Activated CD4-positive, alpha-beta T cell treated with anti-CD3 and anti-CD28 coated beads for 1 hour (primary cell): ENCODE measurements at regions not wholly inside any gene's neighbourhood (a gene's known extent, or its start where the extent isn't known, plus 50 kb on each side); places are given as distances from the start of the nearest gene placed in this dataset.

ENCODE experiments used
- DNase-seq: peaks from one replicate; pipeline ENCODE4 v3.0.0-alpha.2; 2020

- no peak for DNase-seq
Observed at GRCh38 chrX:39888730-39889129, 209.0 kb downstream of the BCOR start.

GRCh38 chrX:39889704-39890103, 208.1 kb downstream of the BCOR start:
- no peak for DNase-seq

DNA sequence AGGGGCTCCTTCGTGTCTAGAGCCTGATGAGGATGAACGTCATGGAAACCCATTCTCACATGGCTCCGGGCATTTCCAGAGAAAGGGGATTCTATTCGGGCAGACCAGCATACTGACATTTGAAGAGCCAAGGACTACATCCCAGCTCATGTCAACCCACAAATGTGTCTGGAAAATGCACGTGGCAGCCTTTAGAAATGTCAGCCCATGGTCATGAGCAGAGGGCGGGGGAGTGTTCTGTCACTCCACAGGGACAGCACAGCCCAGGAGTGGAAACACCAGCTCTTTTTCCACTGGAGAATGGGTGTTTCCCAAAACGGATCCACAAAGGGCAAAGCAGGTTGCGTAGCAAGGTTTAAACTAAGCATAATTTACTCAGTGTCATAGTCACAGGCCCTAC, 207.0 kb downstream of the BCOR start:
- DNase-seq: no peak

GRCh38 chrX:39891781-39892180, 206.0 kb downstream of the BCOR start:
- no peak for DNase-seq

DNA sequence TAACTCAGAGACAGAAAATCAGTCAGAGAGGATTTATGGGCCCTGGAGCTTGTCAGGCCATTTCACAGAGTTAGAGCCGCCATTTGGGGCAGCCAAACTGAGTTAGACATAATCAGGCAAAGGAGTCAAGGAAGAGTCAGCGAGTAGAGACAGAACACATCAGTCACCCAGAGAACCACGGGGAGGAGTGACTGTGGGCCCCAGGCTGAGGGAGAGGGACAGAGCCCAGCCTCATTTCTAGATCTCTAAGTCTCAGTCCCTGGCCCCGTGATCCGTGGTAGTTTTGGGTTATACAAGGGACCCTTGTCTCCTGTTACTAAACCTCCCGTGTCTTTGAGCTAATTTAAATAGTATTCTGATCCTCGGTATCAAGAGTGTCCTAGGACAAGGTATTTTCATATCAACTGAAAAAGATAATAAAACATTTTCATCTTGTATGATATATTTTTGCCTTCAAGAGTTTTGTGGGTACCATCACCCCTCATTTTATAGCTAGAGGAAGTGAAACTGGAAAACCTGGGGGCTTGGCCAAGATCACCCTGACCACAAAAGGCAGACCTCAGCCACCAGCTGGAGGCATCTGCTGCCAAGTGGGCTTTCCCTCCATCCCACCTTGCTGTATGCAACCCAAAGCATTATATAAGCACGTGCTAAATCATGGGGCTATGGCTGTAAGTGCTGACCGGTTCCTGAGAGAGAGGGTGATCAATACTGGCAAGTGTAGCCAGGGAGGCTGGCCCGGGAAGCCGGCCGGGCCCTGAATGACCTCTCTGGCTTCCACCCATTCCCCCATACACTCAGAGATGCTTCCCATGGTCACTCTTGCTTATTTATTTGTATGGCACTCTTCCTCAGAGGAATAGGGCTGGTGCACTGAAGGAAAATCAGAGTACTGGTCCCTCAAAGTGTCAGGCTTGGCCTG, 204.1 kb downstream of the BCOR start:
- DNase-seq: no peak

DNA sequence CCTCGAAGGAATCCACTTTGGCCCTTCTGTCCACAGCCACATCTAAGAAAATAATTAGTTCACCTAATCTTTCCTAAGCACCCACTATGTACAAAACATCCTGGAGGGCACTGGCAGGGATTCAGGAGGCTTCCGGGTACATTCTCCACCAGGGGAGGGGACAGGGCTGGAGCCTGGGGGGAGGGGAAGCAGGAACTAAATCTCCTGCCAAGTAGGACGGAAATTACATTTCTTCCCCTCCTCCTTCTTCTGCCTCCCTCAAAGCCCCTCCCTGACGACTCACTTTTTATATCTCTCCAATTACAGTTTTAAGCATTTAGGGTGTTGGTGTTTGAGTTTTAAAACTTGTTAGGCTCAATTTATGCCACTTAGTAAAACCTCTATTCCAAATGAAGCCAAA, 203.1 kb downstream of the BCOR start:
- no peak for DNase-seq

DNA sequence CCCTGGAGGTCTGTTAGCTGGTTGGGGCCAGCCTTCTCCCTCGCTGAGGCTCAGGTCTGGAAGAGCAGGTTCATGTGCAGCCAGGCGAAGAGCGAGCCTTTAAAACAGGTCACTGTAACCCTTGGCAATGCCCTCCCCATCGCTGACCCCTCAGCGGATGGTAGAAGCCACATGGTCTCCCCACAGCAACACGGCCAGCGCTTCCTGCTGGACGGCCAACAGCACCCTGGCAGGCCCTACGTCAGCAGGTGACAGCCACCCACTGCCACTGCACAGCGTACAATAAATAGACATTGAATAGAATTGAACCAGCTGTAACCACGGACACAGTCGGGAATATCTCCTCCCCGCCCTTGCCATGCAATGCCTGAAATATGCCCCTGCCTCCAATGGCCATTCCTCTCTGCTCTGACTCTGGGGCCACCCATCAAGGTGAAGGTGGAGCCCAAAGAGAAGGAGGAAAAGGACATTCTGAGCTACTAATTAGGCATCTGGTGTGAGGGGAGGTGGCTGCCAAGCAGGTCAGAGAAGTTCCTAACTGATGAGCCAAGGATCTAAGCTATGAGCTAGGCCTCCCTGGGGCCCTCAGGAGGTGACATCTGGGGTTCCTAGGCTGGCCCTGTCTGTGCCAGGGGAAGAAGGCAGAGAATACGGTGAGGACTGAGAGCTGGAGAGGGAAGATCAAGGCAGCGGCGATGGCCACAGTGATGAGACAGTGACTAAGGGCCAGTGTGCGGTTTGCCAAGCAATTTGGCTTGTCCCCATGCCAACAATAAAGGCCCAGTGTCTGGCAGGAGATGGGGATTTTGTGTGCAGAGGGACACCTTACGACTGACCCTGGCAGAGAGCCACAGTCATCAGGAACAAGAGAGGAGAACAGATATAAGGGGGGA, 202.3 kb downstream of the BCOR start:
- no peak for DNase-seq

- DNase-seq: no peak
Observed at GRCh38 chrX:39896951-39897740, 200.6 kb downstream of the BCOR start.

DNA sequence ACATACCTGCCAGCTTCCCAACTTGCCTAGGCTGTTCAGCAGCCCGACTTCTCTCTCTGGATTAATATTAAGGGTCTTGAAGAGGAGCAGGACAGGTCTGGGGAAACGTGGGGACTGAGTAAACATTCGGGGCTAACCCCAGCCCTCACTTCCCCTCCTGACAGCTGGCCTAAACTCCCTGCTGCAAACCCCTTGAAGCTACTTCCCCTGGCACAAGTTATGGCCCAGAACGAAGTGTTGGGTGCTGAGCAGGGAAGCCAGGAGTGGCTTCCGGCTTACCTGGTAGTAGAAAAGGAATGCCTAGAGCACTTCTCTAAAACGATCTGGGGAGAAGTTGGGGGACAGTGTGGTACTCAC, 200.0 kb downstream of the BCOR start:
- no peak for DNase-seq

DNA sequence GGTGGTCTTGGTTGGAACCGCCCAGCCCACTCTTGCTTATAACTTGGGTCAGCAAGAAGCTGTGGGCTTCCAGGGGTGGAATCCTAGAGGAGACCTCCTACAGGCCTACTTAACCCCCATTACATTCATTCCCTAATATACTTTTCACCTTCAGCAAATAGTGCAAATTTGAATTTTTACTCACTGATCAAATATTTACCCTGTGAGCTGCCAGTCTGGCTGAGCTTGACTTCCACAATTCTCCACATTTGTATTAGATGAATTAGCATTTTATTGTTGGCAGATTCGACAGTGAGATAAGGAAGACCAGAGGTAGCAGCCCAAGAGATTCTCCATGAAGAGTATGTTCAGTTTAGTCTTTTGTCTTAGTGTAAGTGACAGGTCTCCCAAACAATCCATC, 199.6 kb downstream of the BCOR start:
- no peak for DNase-seq

DNA sequence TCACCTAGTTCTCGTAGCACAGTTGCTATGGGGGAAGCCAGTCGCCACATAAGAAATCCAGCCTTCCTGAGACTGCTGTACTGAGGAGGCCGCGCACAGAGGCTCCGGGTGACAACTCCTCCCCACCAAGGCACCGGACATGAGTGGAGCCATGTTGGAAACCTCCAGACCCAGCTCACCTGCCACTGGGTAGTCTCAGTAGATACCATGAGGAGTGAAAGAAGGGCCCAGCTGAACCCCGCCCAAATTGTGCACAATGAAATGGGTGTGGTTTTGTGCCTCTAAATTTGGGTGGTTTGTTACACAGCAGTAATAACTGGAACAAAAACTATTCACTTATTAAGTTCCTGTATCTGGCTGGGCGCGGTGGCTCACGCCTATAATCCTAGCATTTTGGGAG, 198.7 kb downstream of the BCOR start:
- no peak for DNase-seq

DNA sequence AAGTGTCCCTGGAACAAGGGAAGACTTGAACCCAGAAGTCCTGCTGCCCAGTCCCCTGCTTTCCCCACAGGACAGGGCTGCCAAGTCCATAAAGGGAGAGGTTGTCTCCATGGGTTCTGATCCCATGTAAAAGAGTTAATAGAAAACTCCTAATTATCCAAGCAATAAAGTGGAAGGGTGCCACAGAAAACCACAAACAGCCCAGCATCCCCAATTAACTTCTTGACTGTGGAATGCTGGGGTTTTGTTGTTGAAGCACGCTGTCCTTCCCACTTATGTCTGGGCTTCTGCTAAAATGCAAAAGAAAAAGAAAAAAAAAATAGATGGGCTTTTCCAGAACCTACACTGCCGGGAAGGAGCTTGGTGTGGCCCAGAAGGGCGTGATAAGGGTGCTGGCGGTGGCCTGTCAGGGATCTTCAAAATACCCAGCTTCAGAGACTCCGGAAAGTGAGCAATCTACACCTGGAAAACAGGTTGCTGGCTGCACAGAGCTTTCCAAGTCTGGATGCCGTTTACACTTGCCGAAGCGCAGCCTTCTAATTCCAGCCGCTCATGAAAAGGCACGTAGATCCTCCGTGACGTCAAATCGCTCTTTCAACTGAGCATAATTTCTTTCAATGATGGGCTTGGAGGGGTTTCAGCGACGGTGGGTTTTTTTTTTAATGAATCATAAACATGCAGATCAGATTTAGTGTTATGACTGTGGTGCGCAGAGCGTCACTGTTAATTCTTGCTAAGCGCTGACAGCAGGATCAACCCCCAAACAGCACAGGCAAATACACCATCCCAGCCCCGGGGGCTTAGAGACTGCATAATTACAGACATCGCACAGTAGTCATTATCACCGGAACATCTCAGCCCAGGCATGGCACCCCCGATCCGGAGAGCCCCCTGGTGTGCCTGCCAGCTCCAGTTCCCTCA, 197.6 kb downstream of the BCOR start:
- no peak for DNase-seq

DNA sequence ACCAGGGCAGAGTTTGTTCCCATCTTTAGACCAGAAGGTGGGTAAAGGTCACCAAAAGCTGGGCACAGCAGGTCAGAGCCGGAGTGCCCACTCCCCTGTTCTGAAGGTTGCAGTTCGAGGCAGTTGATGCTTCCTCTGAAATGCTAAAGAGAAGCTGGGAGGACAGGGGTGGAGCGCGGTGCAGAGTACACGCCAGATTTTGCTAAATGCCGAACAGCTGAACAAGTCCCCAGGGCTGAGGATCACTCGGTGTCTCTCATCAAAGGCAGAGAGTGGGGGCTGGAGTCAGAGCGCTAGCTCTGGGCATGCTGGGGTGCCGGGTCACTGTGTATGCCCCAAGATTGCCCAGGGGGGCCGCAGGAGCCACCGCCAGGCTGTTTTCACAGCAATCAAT, 197.0 kb downstream of the BCOR start:
- no peak for DNase-seq

DNA sequence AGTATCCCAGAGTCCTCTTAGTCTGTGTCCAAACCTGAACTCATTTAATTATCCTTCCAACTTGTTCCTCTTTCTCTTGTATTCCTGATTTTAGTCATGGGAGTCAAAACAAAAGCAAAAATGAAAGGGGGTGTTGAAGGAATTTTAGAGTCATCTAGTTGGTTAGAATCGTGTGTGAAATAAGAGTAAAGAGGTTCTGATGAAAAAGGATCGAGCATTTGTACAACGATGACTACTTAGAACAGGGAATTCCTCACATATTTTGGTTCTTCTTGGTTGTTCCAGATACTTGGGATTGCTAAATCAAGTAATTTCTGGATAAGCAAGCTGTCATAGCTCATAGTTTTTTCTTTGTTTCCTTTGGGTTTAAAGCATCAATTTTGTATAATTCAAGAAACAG, 194.4 kb downstream of the BCOR start:
- DNase-seq: no peak

DNA sequence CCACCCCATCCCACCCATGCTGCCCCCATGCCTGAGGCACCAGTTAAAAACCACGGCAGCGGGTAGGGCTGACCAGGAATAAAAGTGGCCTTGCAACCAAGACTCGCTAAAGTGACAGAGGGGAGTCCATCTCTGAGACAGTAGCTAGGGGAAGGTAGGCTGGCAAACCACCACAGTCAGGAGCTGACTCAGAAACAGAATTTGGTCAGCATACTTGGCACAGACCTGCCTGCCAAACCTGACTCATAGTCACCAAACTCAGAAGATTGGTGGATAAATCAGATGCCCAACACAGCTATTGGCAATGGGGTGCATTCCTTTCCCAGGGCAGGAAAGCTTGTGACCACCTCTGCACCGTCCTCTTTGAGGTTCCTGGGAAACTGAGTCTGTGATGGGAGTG, 193.8 kb downstream of the BCOR start:
- no peak for DNase-seq

- DNase-seq: no peak
Observed at GRCh38 chrX:39904816-39905537, 192.8 kb downstream of the BCOR start.

DNA sequence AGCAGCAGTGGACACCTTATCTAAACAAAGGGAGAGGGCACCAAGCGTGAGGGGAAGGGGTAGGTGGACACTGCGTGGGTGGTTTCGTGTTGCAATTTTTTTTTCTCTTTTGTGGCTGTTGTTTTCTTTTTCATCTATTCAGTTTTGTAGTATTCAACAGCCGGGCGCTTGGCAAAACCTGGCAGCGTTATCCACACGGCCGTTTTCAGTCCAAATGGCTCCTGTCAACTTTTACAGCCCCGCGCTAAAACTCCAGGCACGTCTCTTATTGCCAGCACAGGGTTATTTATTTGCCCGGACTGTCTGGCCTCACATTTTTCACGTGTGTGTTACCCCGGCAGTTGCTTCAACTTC, 192.2 kb downstream of the BCOR start:
- no peak for DNase-seq

GRCh38 chrX:39905946-39906345, 191.8 kb downstream of the BCOR start:
- DNase-seq: no peak

- DNase-seq: no peak
Observed at GRCh38 chrX:39907964-39908661, 189.6 kb downstream of the BCOR start.

DNA sequence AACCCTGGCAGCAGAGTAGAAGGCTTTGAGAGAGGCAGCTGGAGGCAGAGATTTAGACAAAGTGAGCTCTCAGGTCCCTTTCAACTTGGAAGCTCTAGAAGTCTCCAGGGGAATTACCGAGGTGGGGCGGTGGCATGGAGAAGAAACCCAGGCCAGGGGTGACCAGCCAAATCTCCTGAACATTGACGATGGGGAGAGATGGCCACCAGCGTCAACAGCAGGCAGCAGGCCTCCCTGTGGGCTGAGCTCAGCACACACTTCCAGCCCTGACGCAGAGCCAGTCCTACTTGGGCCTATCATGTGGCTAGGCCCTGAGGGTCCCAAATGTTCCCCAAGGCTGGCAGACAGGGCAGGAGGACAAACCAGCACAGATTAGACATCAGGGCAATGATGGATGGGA, 187.8 kb downstream of the BCOR start:
- no peak for DNase-seq

GRCh38 chrX:39910651-39911050, 187.1 kb downstream of the BCOR start:
- DNase-seq: no peak
